ENCODE measurements at regions not wholly inside any gene's neighbourhood (a gene's known extent, or its start where the extent isn't known, plus 50 kb on each side); places are given as distances from the start of the nearest gene placed in this dataset.

DNA sequence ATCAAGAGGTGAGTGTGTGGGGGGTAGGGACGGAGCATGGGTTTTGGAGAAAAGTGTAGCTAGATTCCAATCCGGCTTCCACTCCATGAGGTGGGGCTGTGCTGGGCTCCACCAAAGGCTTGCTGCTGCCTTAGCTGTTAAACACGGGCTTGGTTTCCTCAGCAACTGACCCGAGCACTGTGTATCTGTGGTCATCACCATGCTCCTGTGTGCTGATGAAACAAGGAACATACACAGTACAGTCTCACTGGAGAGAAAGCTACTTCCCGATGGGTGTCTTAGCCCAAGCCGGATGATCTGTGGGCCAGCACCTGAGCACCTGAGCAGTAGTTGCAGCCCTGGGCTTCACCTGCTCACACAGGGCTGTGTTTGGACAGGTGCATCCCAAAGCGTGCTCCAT lies 52.9 kb upstream of the VRK1 start:
- Histone ChIP-seq H2AFZ (ENCODE audit: low read length) (no peak overlapping the region), H3K4me3 (ENCODE audit: low read depth, low read length, poor library complexity, severe bottlenecking) (no peak overlapping the region), H3K4me2 (ENCODE audit: low read length) (no peak overlapping the region), H3F3A (ENCODE audit: insufficient read depth, low read length) (no peaks in the 10 kb centered on the region), H3K9me3 (ENCODE audit: low read length) (no peaks in the 10 kb centered on the region), H3K9ac (ENCODE audit: low read length) (no peak overlapping the region), H4K20me1 (ENCODE audit: insufficient read depth, low read length) (no peaks in the 10 kb centered on the region), H3K4me1 (ENCODE audit: insufficient read depth, low read length, severe bottlenecking) (peaks cover 4% of the 10 kb centered on the region), H3K9me2 (ENCODE audit: low read depth, low read length) (no peaks in the 10 kb centered on the region), H3K36me3 (ENCODE audit: insufficient read depth, low read length) (no peaks in the 10 kb centered on the region), H3K27ac (ENCODE audit: low read depth, low read length, poor library complexity, severe bottlenecking) (no peak overlapping the region), H3K79me2 (ENCODE audit: insufficient read depth, low read length) (no peaks in the 10 kb centered on the region), H3K27me3 (ENCODE audit: insufficient read depth, low read length) (no peaks in the 10 kb centered on the region)
- no peak for TF ChIP-seq EZH2 (IDR thresholded peaks at IDR 0.05; ENCODE audit: borderline replicate concordance, low read length)

DNA sequence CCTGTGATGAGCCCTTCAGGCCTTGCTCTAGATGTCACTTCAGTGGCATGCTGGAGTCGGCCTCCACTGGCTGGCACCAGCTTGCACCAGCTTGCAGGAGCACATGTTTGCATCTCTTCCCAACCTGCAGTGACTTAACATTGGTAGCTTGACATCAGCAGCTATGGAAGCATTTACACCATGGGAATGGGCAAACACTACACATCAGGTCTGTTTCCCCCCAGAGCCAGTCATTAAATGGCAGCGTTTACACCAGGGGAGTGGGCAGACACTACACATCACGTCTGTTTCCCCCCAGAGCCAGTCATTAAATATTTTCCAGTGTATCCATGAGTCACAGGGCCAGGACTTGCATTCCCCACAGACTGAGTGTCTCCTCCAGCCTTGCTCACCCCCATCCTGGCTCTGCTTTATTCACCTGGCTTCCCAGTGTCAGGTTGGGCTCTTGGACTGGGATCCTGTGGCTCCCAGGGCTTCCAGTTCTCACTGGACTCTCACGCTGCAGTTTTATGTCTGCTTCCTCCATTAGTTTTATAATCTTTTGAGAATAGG lies 51.6 kb upstream of the VRK1 start:
- Histone ChIP-seq H2AFZ (ENCODE audit: low read length) (no peak overlapping the region), H3K4me2 (ENCODE audit: low read length) (no peak overlapping the region), H3K9me2 (ENCODE audit: low read depth, low read length) (no peaks in the 10 kb centered on the region), H3K79me2 (ENCODE audit: insufficient read depth, low read length) (no peaks in the 10 kb centered on the region), H3K9ac (ENCODE audit: low read length) (no peak overlapping the region), H3K27me3 (ENCODE audit: insufficient read depth, low read length) (no peaks in the 10 kb centered on the region), H4K20me1 (ENCODE audit: insufficient read depth, low read length) (no peaks in the 10 kb centered on the region), H3K27ac (ENCODE audit: low read depth, low read length, poor library complexity, severe bottlenecking) (no peak overlapping the region), H3K4me1 (ENCODE audit: insufficient read depth, low read length, severe bottlenecking) (peaks cover 4% of the 10 kb centered on the region), H3K36me3 (ENCODE audit: insufficient read depth, low read length) (no peaks in the 10 kb centered on the region), H3F3A (ENCODE audit: insufficient read depth, low read length) (no peaks in the 10 kb centered on the region), H3K4me3 (ENCODE audit: low read depth, low read length, poor library complexity, severe bottlenecking) (no peak overlapping the region), H3K9me3 (ENCODE audit: low read length) (no peaks in the 10 kb centered on the region)
- TF ChIP-seq, protein P1, sequence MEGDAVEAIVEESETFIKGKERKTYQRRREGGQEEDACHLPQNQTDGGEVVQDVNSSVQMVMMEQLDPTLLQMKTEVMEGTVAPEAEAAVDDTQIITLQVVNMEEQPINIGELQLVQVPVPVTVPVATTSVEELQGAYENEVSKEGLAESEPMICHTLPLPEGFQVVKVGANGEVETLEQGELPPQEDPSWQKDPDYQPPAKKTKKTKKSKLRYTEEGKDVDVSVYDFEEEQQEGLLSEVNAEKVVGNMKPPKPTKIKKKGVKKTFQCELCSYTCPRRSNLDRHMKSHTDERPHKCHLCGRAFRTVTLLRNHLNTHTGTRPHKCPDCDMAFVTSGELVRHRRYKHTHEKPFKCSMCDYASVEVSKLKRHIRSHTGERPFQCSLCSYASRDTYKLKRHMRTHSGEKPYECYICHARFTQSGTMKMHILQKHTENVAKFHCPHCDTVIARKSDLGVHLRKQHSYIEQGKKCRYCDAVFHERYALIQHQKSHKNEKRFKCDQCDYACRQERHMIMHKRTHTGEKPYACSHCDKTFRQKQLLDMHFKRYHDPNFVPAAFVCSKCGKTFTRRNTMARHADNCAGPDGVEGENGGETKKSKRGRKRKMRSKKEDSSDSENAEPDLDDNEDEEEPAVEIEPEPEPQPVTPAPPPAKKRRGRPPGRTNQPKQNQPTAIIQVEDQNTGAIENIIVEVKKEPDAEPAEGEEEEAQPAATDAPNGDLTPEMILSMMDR (IDR thresholded peaks at IDR 0.05; ENCODE audit: low read length): no peak
- no peak for TF ChIP-seq EZH2 (IDR thresholded peaks at IDR 0.05; ENCODE audit: borderline replicate concordance, low read length)

DNA sequence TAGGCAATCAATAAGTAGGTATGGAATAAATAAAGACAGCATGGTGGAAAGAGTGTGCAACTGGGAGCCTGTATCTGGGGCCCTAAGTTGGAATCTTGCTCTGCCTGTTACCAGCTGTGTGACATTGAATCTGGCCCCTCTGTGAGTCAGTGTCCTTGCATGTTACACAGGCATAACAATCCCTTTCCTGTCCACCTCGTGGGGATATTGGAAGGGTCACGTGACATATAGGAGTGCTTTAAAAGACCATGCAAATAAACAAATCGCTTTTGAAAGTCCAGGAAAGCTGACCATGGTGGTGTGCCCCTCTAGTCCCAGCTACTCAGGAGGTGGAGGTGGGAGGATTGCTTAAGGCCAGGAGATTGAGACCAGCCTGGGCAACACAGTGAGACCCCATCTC lies 51.1 kb upstream of the VRK1 start:
- H3K9me3 ChIP-seq (ENCODE audit: low read length): no peaks in the 10 kb centered on the region
- H3K4me3 ChIP-seq (ENCODE audit: low read depth, low read length, poor library complexity, severe bottlenecking): no peak overlapping the region
- H3K9ac ChIP-seq (ENCODE audit: low read length): no peak overlapping the region
- no peaks in the 10 kb centered on the region for H3K36me3 ChIP-seq (ENCODE audit: insufficient read depth, low read length)
- no peaks in the 10 kb centered on the region for H3K9me2 ChIP-seq (ENCODE audit: low read depth, low read length)
- H3K79me2 ChIP-seq (ENCODE audit: insufficient read depth, low read length): no peaks in the 10 kb centered on the region
- TF ChIP-seq, protein P1 (IDR thresholded peaks at IDR 0.05; ENCODE audit: low read length): no peak
- no peak for TF ChIP-seq EZH2 (IDR thresholded peaks at IDR 0.05; ENCODE audit: borderline replicate concordance, low read length)
- no peaks in the 10 kb centered on the region for H3K27me3 ChIP-seq (ENCODE audit: insufficient read depth, low read length)
- H4K20me1 ChIP-seq (ENCODE audit: insufficient read depth, low read length): no peaks in the 10 kb centered on the region
- H3F3A ChIP-seq (ENCODE audit: insufficient read depth, low read length): no peaks in the 10 kb centered on the region
- H3K4me1 ChIP-seq (ENCODE audit: insufficient read depth, low read length, severe bottlenecking): peaks cover 4% of the 10 kb centered on the region
- no peak overlapping the region for H3K4me2 ChIP-seq (ENCODE audit: low read length)
- no peak overlapping the region for H3K27ac ChIP-seq (ENCODE audit: low read depth, low read length, poor library complexity, severe bottlenecking)
- H2AFZ ChIP-seq (ENCODE audit: low read length): no peak overlapping the region

DNA sequence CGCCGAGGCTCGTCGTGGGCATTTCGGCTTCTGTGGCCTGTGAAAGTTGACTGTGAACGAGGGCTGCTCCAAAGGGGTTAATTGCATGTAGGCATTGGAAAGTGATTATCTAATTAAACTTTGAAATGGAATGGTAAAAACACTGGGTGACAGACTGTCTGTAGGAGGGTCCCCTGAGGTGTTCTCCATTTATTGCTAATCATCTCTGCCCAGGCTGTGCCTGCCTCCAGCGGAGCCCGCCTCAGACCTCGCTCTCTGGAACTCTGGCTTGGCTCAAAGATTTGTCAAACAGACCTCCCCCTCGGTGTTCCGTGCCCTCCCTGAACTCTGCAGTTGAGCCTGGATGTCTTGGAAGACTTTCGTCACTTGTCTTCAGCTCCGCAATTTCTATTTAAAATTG lies 50.2 kb upstream of the VRK1 start:
- no peak overlapping the region for H3K9ac ChIP-seq (ENCODE audit: low read length)
- no peaks in the 10 kb centered on the region for H3K4me1 ChIP-seq (ENCODE audit: insufficient read depth, low read length, severe bottlenecking)
- no peaks in the 10 kb centered on the region for H3F3A ChIP-seq (ENCODE audit: insufficient read depth, low read length)
- H3K4me2 ChIP-seq (ENCODE audit: low read length): no peak overlapping the region
- H3K36me3 ChIP-seq (ENCODE audit: insufficient read depth, low read length): no peaks in the 10 kb centered on the region
- H3K4me3 ChIP-seq (ENCODE audit: low read depth, low read length, poor library complexity, severe bottlenecking): no peak overlapping the region
- no peaks in the 10 kb centered on the region for H4K20me1 ChIP-seq (ENCODE audit: insufficient read depth, low read length)
- H3K9me2 ChIP-seq (ENCODE audit: low read depth, low read length): no peaks in the 10 kb centered on the region
- no peaks in the 10 kb centered on the region for H3K79me2 ChIP-seq (ENCODE audit: insufficient read depth, low read length)
- H3K9me3 ChIP-seq (ENCODE audit: low read length): no peaks in the 10 kb centered on the region
- H3K27ac ChIP-seq (ENCODE audit: low read depth, low read length, poor library complexity, severe bottlenecking): no peak overlapping the region
- no peak overlapping the region for H2AFZ ChIP-seq (ENCODE audit: low read length)
- TF ChIP-seq, protein P1 (IDR thresholded peaks at IDR 0.05; ENCODE audit: low read length): no peak
- no peak for TF ChIP-seq EZH2 (IDR thresholded peaks at IDR 0.05; ENCODE audit: borderline replicate concordance, low read length)
- H3K27me3 ChIP-seq (ENCODE audit: insufficient read depth, low read length): no peaks in the 10 kb centered on the region
